CD1c-positive myeloid dendritic cell (primary cell): ENCODE measurements at regions not wholly inside any gene's neighbourhood (a gene's known extent, or its start where the extent isn't known, plus 50 kb on each side); places are given as distances from the start of the nearest gene placed in this dataset.
"Not testable (repeated sequence)": the region's sequence is repeated elsewhere in the genome, so short reads cannot be mapped to it uniquely, and the experiment has no call there.

Experiments
- DNase-seq: peaks from one replicate; pipeline ENCODE4 v3.0.0-alpha.2; 2016; ENCODE audit errors: extremely low spot score

DNA sequence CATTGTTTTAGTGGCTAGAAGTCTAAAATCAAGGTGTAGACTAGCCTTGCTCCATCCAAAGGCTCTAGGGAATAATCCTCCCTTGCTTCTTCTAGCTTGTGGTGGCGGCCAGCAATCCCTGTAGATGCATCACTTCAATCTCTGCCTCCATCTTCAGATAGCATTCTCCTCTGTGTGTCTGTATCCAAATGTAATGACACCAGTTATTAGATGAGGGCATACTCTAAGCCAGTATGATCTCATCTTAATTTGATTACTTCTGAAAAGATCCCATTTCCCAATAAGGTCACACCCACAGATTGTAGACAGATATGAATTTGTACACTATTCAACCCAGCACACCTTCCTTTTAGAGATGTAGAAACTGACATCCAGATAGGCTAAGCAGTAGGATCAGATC, 334.5 kb upstream of the KCNMB2 start:
- DNase-seq, result no peak

DNA sequence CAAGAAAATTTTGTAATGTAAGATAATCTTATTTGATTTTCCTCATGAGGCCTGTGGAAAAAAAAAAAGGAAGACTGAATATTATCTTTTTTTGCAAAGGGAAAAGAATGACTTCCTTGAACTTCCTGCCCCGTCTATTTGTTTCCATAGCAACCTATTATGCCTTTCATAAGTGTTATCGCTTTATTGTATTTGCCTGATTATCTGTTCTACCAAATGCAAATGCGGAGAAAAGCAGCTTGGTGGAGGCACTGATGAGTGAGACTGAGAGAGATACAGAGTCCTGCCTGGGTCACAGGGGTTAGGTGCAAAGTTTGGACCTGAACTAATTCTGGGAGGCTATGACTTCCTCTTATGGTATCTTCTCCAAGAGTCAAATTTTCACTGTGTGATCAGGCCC, 334.0 kb upstream of the KCNMB2 start:
- DNase-seq, result no peak

DNA sequence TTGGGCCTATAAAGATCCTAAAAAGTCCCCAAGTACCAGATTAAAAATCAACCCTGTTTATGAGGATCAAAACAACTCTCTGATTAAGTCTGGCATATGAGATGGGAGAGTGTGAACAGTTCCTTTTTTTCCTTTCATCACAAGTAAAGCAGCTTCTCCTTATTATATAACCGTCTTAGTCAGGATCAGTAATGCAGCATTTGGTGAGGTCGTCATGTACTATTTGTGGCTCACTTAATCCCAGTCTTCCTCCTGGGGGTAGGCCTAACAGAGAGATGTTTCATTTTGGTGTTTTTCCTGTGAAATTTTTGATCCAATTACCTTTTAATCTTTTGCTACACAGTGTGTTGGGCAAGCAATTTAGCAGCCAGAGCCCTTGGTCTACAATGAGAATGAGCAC, 333.1 kb upstream of the KCNMB2 start:
- peak; percentile 17 for DNase-seq

DNA sequence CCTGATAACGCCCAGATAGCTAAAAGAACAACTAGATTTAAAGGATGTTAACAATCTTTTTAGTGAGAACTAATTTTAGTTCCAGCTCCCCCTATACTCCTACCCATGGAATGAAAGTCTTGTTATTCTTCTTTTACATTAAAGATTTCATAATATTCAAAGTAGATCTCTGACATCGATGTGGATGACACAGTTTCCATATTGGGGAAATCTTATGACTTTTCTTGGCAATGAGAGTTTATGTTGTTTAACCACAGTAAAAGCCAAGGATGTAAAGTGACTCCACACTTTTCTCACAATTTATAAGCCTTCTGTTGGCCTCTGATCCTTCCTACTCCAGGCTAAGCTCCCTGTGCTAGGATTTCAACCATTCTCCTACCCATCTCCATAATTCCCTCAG, 332.6 kb upstream of the KCNMB2 start:
- DNase-seq, result no peak

DNA sequence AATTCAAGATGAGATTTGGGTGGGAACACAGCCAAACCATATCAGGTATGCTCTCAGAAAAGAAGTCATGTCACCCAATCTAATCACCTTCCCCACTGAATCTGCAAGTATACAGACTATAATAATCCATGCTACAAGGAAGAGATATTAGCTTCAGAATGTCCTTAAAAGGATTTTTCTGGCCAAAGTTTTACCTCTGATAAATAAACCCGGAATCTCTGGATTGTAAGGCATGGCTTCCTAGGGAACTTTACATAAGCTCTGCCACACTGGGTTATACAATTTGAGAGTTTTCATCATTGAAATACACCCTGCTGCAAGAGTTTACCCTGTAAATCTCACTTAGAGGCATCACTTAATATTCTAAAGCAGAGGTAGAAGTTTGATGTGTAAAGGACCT, 330.5 kb upstream of the KCNMB2 start:
- no peak for DNase-seq

DNA sequence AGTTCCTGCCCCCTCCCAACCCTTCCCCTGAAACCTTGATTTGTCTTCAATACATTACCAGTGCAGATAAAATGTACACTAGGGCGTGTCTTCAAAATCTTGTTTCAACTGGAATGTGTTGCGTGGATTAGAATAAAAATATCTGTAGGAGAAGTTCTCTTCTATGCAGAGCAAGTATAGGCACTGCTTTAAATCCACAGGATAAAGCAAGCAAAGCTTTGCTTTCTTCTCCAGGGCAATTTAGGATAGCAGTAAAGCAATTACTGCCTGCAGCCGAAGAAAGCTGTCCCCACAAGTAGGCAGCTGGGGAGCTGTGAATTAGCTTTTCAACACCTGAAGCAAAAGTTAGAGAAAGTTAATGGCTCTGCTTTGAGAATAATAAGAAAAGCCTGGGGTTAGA, 329.7 kb upstream of the KCNMB2 start:
- DNase-seq, result no peak

DNA sequence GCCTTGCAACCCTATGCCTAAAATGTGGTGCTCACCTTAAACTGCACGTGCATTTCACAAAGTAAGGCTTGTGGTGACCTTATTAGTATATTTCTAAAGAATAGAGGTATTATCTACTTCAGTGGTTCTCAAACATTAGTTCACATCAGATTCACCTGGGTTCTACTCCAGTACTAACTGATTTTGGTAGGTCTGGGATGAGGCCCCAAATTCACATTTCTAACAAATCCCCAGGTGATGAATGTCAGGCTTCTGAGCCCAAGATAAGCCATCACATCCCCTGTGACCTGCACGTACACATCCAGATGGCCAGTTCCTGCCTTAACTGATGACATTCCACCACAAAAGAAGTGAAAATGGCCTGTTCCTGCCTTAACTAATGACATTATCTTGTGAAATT, 329.1 kb upstream of the KCNMB2 start:
- not testable (repeated sequence) for DNase-seq

DNA sequence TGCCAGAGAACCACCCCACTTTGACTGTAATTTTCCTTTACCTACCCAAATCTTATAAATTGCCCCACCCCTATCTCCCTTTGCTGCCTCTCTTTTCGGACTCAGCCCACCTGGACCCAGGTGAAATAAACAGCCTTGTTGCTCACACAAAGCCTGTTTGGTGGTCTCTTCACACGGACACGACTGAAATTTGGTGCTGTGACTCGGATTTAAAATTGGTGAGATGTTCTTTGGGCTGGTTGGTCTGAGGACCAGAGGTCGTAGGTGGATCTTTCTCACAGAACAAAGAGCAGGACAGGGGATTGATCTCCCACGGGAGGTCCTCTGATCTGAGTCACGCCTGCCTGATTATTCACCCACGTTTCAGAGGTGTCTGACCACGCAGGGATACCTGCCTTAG, 328.6 kb upstream of the KCNMB2 start:
- not testable (repeated sequence) for DNase-seq

DNA sequence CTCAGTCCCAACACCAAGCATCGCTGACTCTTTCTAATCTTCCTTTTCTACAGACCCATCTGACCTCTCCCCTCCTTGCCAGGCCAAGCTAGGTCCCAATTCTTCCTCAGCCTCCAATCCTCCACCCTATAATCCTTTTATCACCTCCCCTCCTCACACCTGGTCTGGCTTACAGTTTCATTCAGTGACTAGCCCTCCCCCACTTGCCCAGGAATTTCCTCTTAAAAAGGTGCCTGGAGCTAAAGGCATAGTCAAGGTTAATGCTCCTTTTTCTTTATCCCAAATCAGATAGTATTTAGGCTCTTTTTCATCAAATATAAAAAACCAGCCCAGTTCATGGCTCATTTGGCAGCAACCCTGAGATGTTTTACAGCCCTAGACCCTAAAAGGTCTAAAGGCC, 327.1 kb upstream of the KCNMB2 start:
- not testable (repeated sequence) for DNase-seq

DNA sequence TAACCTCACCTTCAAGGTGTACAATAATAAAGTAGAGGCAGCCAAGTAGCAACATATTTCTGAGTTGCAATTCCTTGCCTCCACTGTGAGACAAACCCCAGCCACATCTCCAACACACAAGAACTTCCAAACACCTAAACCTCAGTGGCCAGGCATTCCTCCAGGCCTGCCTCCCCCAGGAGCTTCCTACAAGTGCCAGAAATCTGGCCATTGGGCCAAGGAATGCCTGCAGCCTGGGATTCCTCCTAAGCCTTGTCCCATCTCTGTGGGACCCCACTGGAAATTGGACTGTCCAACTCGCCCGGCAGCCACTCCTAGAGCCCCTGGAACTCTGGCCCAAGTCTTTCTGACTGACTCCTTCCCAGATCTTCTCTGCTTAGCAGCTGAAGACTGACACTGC, 326.6 kb upstream of the KCNMB2 start:
- not testable (repeated sequence) for DNase-seq

DNA sequence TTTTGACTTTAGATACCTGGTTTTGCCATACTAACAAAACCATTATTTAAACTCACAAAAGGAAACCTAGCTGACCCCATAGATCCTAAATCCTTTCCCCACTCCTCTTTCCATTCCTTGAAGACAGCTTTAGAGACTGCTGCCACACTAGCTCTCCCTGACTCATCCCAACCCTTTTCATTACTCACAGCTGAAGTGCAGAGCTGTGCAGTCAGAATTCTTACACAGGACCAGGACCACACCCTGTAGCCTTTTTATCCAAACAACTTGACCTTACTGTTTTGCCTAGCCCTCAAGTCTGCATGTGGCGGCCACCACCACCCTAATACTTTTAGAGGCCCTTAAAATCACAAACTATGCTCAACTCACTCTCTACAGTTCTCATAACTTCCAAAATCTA, 325.1 kb upstream of the KCNMB2 start:
- not testable (repeated sequence) for DNase-seq

DNA sequence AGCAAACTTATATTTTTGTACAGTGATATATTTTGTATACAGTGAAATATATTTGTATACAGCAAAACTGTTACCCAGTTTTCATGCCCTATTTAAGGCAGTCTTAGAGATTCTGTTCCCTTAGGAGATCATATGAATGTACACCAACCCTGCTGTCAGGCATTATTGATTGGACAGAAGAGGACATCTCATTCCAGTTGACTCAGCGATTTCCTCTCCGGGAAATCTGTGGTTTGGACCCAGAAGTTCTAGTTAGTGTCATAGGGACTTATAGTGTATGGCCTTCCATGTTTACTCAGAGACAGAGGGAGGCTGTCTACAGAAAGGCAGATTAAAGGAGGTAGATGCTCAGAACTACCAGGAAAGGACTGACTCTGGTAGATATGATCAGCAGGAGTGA, 318.8 kb upstream of the KCNMB2 start:
- DNase-seq, result no peak

DNA sequence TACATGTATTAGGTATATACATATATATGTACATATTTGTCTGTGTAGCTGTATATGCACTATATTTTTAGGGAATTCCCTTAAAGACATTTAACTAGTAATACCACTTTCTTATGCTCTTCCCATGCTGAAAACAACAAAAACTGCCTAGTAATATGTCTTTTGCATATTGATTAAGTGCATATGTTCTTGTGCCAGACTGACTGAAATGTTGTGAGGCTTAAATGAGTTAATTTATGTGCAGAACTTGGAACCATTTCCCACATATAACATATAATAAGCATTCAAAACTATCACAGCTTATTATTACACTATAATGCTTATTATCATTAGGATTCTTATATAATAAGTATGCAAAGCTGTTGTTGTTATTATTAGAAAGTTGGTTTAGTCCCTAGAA, 318.0 kb upstream of the KCNMB2 start:
- DNase-seq, result no peak

DNA sequence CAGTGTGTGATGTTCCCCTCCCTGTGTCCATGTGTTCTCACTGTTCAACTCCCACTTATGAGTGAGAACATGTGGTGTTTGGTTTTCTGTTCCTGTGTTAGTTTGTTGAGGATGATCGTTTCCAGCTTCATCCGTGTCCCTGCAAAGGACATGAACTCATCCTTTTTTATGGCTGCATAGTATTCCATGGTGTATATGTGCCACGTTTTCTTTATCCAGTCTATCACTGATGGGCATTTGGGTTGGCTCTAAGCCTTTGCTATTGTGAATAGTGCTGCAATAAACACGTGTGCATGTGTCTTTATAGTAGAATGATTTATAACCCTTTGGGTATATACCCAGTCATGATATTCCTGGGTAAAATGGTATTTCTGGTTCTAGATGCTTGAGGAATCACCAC, 316.6 kb upstream of the KCNMB2 start:
- DNase-seq, result not testable (repeated sequence)

DNA sequence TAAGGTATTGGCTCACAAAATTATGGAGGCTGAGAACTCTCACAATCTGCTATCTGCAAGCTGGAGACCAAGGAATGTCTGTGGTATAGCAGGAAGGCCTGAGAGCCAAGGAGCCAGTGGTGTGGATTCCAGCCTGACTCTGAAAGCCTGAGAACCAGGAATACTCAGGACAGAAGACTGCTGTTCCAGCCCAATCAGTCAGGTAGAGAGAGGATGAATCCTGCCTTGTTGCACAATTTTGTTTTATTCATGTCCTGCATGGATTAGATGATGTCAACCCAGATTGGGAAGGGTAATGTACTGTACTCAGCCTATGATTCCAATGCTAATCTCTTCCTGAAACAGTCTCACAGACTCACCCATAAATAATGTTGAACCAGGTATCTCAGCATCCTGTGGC, 312.4 kb upstream of the KCNMB2 start:
- no peak for DNase-seq

DNA sequence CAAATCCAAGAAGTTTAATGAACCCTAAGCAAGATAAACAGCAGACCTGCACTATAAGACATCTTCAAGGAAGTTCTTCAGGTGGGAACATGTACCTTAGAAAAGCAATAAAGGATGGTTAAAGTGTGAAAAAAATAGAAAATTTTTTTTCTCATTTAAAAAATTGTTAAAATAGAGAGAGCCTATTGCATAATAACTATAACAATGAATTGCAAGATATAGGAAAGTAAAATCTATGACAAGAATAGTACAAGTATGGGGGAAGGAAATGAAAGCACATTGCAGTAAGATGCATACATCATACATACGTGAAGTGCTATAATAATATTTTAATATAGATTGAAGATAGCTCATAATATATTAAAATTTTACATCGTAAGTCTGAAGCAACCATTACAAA, 310.1 kb upstream of the KCNMB2 start:
- DNase-seq, result no peak

DNA sequence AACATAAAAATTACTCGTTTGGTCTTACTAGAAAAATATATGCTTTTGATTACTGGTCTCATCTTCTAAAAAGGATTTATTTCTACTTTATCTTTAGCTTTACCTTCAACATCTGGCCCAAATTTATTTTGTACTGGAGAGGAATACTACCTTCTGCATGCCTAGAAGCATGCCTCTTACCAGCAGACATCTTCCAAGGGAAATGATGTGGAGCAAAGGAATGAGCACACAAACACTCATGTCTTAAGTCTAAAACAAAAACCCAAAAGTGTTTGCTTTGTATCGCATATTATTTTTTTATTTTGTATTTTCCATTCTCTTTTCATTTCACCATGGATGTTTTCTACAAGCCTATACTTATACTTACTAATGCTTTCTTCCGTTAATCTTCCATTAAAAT, 304.6 kb upstream of the KCNMB2 start:
- DNase-seq, result no peak

DNA sequence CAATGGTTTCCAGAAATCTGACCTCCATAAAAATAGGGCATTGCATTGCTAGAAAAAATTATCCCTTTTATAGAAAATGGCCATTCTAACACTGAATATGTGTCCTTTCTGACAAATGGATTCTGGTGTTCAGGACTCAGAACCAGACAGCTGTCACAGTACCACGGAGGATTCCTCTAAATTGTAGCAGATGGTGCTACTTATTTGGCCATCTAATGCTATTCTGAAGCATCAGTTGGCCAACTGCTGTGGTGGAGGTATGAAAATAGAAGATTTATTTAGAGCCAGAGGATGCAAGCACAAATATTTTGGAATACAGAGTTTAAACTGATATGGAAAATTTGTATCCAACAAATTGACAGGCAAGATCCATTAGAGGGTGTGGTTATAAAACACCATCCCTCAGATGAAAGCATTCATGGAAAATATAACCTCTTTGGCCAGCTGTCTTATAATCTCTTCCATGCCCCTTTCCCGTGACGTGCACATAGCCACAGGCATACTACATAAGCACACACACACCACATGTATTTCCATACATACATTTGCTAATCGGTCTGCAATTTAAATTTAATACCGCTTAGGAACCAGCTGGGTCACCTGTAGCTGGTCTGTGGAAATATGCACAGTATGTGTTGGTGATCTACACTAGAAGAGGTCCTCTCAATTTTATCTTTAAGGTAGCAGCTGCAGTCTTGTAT, 302.7 kb upstream of the KCNMB2 start:
- DNase-seq, result no peak

DNA sequence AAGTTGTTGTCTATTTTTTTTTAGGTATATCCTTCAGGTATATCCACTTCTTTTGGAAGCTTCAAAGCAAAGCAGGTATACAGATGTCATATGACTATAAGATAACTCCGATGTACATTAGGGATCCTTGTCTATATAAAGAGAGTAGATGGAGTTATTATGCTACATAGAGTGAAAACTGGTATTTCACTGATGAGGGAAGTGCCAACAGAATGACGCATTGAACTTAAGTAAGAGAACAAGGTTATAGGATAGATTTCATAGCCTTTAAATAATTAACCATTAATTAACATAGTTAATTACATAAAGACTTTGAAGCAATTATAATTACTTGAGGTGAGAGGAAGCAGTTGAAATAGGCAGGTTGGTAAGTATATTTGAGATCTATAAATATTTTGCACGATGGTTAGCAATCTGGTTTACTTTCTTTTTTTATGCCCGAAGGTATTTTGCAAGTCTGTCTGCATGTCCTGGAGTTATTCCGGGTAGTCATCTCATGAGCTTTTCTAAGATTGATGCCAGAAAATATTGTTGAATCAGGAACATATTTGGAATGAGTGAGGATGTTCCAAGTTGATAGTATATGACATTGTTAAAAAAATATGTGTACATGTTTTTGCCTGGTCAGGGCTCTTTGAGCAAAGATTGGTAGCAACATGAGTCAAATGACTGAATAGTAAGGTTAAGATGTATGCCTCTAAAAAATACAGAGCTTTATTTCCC, 299.5 kb upstream of the KCNMB2 start:
- no peak for DNase-seq

DNA sequence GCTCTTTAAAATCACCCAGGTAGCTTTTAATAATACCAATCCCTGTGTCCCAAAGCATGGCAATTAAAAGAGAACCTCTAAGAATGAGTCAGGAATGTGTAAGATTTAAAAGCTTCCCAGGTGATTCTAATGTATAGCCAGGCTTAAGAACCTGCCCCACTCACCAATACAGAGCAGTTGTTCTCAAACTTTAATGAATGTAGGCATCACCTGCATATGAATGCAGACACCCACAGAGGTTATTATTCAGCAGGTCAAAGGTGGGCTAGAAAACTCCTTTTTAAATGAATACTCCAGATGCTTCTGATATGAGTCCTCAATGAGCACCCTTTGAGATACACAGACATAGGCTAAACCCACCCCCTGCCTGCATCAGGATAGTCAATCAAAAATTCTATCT, 298.1 kb upstream of the KCNMB2 start:
- DNase-seq, result no peak

DNA sequence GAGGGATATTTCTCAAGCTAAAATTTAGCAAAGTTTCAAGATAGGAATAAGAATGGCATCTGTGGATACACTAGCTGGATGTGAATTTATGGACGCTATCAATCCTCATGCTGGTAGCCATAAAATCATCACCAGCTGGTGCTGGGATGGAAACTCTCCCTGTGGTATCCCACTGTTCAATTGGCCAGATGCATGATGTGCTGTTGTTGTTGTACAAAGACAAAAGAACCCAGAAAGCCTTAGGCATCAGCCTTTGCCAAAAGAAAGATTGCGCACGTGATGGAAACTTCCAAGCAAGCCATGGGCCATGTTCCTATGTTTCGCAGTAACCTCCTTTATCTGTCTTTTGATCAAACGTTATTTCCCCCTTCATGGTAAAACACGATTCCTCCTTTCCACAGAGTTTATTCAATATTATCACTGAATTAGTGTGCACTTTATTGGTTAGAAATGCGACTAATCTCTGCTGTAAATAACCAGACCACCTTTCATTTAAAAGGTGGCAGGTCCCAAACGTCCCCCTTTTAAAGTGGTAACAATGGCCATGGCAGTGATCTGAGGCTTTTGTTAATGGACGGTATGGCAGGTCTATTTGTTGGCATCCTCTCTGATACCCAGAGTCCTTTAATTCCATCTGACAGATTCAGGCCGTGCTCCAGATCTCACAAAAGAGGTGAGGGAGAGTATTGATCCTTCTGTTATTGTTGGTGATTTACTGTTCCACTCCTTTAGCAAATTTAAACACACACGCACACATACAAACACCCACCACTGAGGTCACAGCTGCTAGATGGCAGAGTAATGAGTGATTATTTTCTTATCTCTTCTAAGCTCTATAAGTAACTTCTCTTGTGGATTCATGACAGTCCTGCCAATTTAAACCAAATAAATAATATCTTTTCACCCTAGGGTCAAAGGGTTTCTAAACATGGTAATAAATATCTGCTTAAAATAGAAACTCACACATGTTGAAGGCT, 291.2 kb upstream of the KCNMB2 start:
- DNase-seq, result no peak

DNA sequence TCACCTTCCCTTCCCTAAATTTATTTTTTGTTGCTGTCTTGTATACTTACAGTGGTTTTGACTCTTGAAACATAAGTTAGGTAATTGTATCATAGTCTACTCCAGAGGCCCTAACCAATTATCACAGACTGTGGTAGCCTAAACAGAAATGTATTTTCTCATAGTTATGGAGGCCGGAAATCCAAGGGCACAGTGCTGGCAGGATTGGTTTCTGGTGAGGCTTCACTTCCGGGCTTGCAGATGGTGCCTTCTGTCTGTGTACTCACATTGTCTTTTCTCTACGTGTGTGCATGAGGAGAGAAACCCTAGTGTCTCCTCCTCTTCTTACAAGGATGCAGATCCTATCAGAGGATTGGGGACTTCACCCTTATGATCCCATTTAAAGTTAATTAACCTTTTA, 290.2 kb upstream of the KCNMB2 start:
- DNase-seq, result no peak

DNA sequence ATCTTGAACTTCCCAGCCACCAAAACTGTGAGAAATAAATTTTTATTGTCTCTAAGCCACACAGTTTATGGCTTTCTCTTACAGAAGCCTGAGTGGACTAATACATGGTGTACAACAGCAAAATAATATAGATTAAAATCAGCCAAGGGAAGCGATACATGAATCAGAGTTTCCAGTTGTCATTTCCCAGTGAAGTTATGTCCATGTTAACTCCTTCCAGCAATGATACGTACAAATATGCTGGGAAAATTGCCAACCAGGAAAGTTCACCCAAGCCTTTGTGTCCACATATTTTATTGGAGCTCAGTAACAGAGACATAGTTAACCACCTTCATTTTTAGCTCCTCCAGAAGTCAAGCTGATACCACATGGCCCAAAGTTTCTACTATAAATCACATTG, 280.9 kb upstream of the KCNMB2 start:
- no peak for DNase-seq
